Loucy (cell line): ENCODE measurements at regions not wholly inside any gene's neighbourhood (a gene's known extent, or its start where the extent isn't known, plus 50 kb on each side); places are given as distances from the start of the nearest gene placed in this dataset.

Experiments used
- H2AFZ ChIP-seq: fragments of 200-600 bp; sonication (generic); 2 replicates; pipeline ENCODE4 v1.6.0; 2016; ENCODE audit warnings: antibody characterized with exemption, mild to moderate bottlenecking, low read length, moderate library complexity
- H3F3A ChIP-seq: fragments of 200-600 bp; 2 replicates; pipeline ENCODE4 v1.6.0; 2016; ENCODE audit warnings: antibody characterized with exemption, low read depth, mild to moderate bottlenecking
- H3K27me3 ChIP-seq: fragments of 200-600 bp; sonication (generic); 2 replicates; pipeline ENCODE4 v1.6.1; 2014; ENCODE audit warnings: low read length, mild to moderate bottlenecking; ENCODE audit not compliant: insufficient read depth, poor library complexity, severe bottlenecking
- H3K36me3 ChIP-seq: fragments of 200-600 bp; sonication (generic); 2 replicates; pipeline ENCODE4 v1.6.1; 2016; ENCODE audit warnings: low read length; ENCODE audit not compliant: insufficient read depth
- H3K4me1 ChIP-seq: fragments of 200-600 bp; sonication (generic); 2 replicates; pipeline ENCODE4 v1.5.1; 2014; ENCODE audit warnings: low read length, mild to moderate bottlenecking; ENCODE audit not compliant: insufficient read depth, poor library complexity, severe bottlenecking
- H3K4me2 ChIP-seq: fragments of 200-600 bp; sonication (generic); 2 replicates; pipeline ENCODE4 v1.6.0; 2014; ENCODE audit warnings: antibody characterized with exemption, low read length, low read depth, mild to moderate bottlenecking; ENCODE audit not compliant: poor library complexity, severe bottlenecking
- H3K4me3 ChIP-seq: fragments of 200-600 bp; sonication (generic); 2 replicates; pipeline ENCODE4 v1.5.1; 2014; ENCODE audit warnings: low read length, mild to moderate bottlenecking, mixed read lengths; ENCODE audit not compliant: poor library complexity, severe bottlenecking
- H3K79me2 ChIP-seq: fragments of 200-600 bp; sonication (generic); 2 replicates; pipeline ENCODE4 v1.6.1; 2014; ENCODE audit warnings: low read length; ENCODE audit not compliant: insufficient read depth
- H3K9ac ChIP-seq: fragments of 200-600 bp; sonication (generic); 2 replicates; pipeline ENCODE4 v1.6.0; 2014; ENCODE audit warnings: mild to moderate bottlenecking, low read depth, low read length, moderate library complexity; ENCODE audit not compliant: poor library complexity, severe bottlenecking
- H3K9me2 ChIP-seq: fragments of 200-600 bp; sonication (generic); replicated peaks from 2 replicates; pipeline ENCODE4 v1.6.1; 2016; ENCODE audit warnings: low read depth, low read length, mixed read lengths
- H3K9me3 ChIP-seq: fragments of 200-600 bp; sonication (generic); 2 replicates; pipeline ENCODE4 v1.6.1; 2014; ENCODE audit warnings: mild to moderate bottlenecking, antibody characterized with exemption, low read length, low read depth; ENCODE audit not compliant: insufficient read depth
- H4K20me1 ChIP-seq: fragments of 200-600 bp; sonication (generic); 2 replicates; pipeline ENCODE4 v1.6.0; 2014; ENCODE audit warnings: antibody characterized with exemption, low read length, mild to moderate bottlenecking; ENCODE audit not compliant: insufficient read depth, poor library complexity, severe bottlenecking
- CTCF ChIP-seq: fragments of 200-600 bp; sonication (generic); conservative IDR thresholded peaks from 2 replicates; pipeline ENCODE4 v1.5.1; 2014; ENCODE audit warnings: mild to moderate bottlenecking, antibody characterized with exemption, low read length
- EZH2phosphoT487 ChIP-seq: fragments of 200-600 bp; IDR thresholded peaks from 2 replicates; pipeline ENCODE4 v1.6.1; 2018; ENCODE audit warnings: antibody characterized with exemption, mild to moderate bottlenecking, moderate library complexity, borderline replicate concordance

GRCh38 chr3:35291471-35292236 is 347.7 kb upstream of the ARPP21 start:
- Histone ChIP-seq H3F3A (no peaks in the 10 kb centered on the region), H3K9ac (no peak overlapping the region), H4K20me1 (no peaks in the 10 kb centered on the region), H3K9me3 (no peaks in the 10 kb centered on the region), H3K4me2 (no peak overlapping the region), H3K4me1 (peaks cover 13% of the 10 kb centered on the region), H2AFZ (no peak overlapping the region), H3K4me3 (no peak overlapping the region), H3K27me3 (no peaks in the 10 kb centered on the region), H3K9me2 (no peaks in the 10 kb centered on the region), H3K79me2 (no peaks in the 10 kb centered on the region), H3K36me3 (no peaks in the 10 kb centered on the region)
- TF ChIP-seq CTCF = no peak
- TF ChIP-seq EZH2phosphoT487 = no peak

GRCh38 chr3:35292568-35292967 is 346.8 kb upstream of the ARPP21 start:
- H3K9ac ChIP-seq = no peak overlapping the region
- H3K27me3 ChIP-seq = no peaks in the 10 kb centered on the region
- H3K4me2 ChIP-seq = no peak overlapping the region
- H2AFZ ChIP-seq = no peak overlapping the region
- TF ChIP-seq EZH2phosphoT487 (no peak), CTCF (no peak)
- H3K79me2 ChIP-seq = no peaks in the 10 kb centered on the region
- H3K4me1 ChIP-seq = peaks cover 13% of the 10 kb centered on the region
- no peaks in the 10 kb centered on the region for H4K20me1 ChIP-seq
- no peaks in the 10 kb centered on the region for H3K36me3 ChIP-seq
- H3K4me3 ChIP-seq = no peak overlapping the region
- H3K9me3 ChIP-seq = no peaks in the 10 kb centered on the region
- no peaks in the 10 kb centered on the region for H3F3A ChIP-seq
- H3K9me2 ChIP-seq = no peaks in the 10 kb centered on the region

GRCh38 chr3:35295906-35296305 is 343.4 kb upstream of the ARPP21 start:
- H4K20me1 ChIP-seq = no peaks in the 10 kb centered on the region
- no peaks in the 10 kb centered on the region for H3K9me3 ChIP-seq
- no peak for TF ChIP-seq EZH2phosphoT487
- TF ChIP-seq CTCF = no peak
- H3F3A ChIP-seq = no peaks in the 10 kb centered on the region
- 0 out of 2 replicates have a peak overlapping the region, but pooled peaks have one; percentile 2 for H2AFZ ChIP-seq
- H3K4me3 ChIP-seq = no peak overlapping the region
- H3K9me2 ChIP-seq = no peaks in the 10 kb centered on the region
- H3K27me3 ChIP-seq = no peaks in the 10 kb centered on the region
- H3K79me2 ChIP-seq = no peaks in the 10 kb centered on the region
- H3K4me1 ChIP-seq = peaks cover 13% of the 10 kb centered on the region
- no peaks in the 10 kb centered on the region for H3K36me3 ChIP-seq
- peak overlapping the region; percentile 26 for H3K9ac ChIP-seq
- peak overlapping the region; percentile 33 for H3K4me2 ChIP-seq
